SH-SY5Y (cell line): ENCODE measurements at regions not wholly inside any gene's neighbourhood (a gene's known extent, or its start where the extent isn't known, plus 50 kb on each side); places are given as distances from the start of the nearest gene placed in this dataset.

Source experiments
- GATA2 ChIP-seq: IDR thresholded peaks from 2 replicates; pipeline ENCODE4 v1.6.1; 2011; ENCODE audit warnings: mild to moderate bottlenecking, low read depth, low read length
- GATA3 ChIP-seq: IDR thresholded peaks from 2 replicates; pipeline ENCODE4 v1.6.1; 2011; ENCODE audit warnings: low read depth, mild to moderate bottlenecking, low read length, moderate library complexity

DNA sequence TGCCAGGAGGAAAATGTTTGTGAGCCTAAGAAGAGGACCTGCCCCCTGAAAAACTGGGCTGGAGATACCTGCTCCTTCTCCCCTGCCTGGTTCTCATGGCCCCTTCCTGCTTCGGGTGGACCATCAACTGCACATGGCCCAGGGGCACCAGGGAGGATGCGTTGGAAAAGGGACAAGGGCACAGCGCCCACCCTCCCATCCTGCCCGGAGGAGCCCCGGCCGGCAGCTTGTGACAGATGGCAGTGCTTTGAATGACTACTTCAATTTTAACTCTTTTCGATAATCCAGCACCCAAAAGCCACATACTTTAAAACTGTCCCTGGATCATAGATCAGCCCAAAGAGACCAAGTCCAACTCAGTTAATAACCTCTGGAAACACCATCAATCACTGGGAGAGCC lies 135.8 kb upstream of the NECTIN1 start:
- no peak for TF ChIP-seq GATA3
- no peak for TF ChIP-seq GATA2
